Esophagus muscularis mucosa (tissue), 4 donors: ENCODE measurements at regions not wholly inside any gene's neighbourhood (a gene's known extent, or its start where the extent isn't known, plus 50 kb on each side); places are given as distances from the start of the nearest gene placed in this dataset.

Experiments
- DNase-seq: peaks from one replicate; pipeline ENCODE4 v3.0.0-alpha.2; 2017; ENCODE audit errors: extremely low spot score
- H3K27ac ChIP-seq, 4 donors: fragments of 200-600 bp; sonication (generic); replicated peaks in 1 of 4; 1 replicate in 3 of 4; 2 replicates in 1 of 4; pipeline ENCODE4 v1.5.1; 2016 to 2019; ENCODE audit warnings: mild to moderate bottlenecking in 1 of 4
- H3K27me3 ChIP-seq, 4 donors: fragments of 200-600 bp; sonication (generic); one replicate each; pipeline versions ENCODE4 v1.5.1 to v1.6.0; 2016 to 2019
- H3K36me3 ChIP-seq, 4 donors: fragments of 200-600 bp; sonication (generic); one replicate each; pipeline ENCODE4 v1.5.1; 2016 to 2019
- H3K4me1 ChIP-seq, 4 donors: fragments of 200-600 bp; sonication (generic); one replicate each; pipeline ENCODE4 v1.5.1; 2016 to 2019
- H3K4me3 ChIP-seq, 4 donors: fragments of 200-600 bp; sonication (generic); 1 replicate in 2 of 4; 2 replicates in 2 of 4; pipeline ENCODE4 v1.5.1; 2016 to 2019; ENCODE audit warnings: mild to moderate bottlenecking in 4 of 4, moderate library complexity in 1 of 4
- H3K9me3 ChIP-seq, 4 donors: fragments of 200-600 bp; sonication (generic); 1 replicate in 3 of 4; 2 replicates in 1 of 4; pipeline ENCODE4 v1.5.1; 2016 to 2019
- CTCF ChIP-seq, 3 experiments: fragments of 200-600 bp in 2 of 3; fragments of 450-650 bp in 1 of 3; sonication (generic) in 2 of 3; IDR thresholded peaks; one replicate each; pipeline ENCODE4 v1.5.1; 2017 to 2019; ENCODE audit warnings: antibody characterized with exemption in 3 of 3, mild to moderate bottlenecking in 2 of 3, moderate library complexity in 1 of 3
- EP300 ChIP-seq: sonication (generic); formaldehyde crosslinking; IDR thresholded peaks from one replicate; pipeline ENCODE4 v1.6.1; 2017; ENCODE audit warnings: antibody characterized with exemption
- POLR2A ChIP-seq: fragments of 450-650 bp; IDR thresholded peaks from one replicate; pipeline ENCODE4 v1.6.1; 2017; ENCODE audit warnings: antibody characterized with exemption, moderate library complexity, mild to moderate bottlenecking, low read depth
- POLR2AphosphoS5 ChIP-seq, 2 donors: sonication (generic); formaldehyde crosslinking; IDR thresholded peaks; one replicate each; pipeline ENCODE4 v1.6.1; 2017; ENCODE audit warnings: antibody characterized with exemption in 2 of 2
- WGBS: methylation state at CpG from one replicate; pipeline ENCODE4 v1.1.5; 2018; 5-methylcytosine and 5-hydroxymethylcytosine counted together
- intact Hi-C: fragments of 100-400 bp; cut with DNase I; formaldehyde crosslinking; loops from one replicate; pipeline ENCODE4 v1.15.1; 2023

- TF ChIP-seq POLR2AphosphoS5 (IDR thresholded peaks at IDR 0.05) (no peak), EP300 (no peak), POLR2A (no peak), CTCF (IDR thresholded peaks at IDR 0.05) (no peak)
- H3K36me3 ChIP-seq = no peaks in the 10 kb centered on the region
- H3K9me3 ChIP-seq = peaks cover 0 to 9% (median 7%) of the 10 kb centered on the region in 4 donors
- WGBS = 96% methylated on average over 1 of the region's 1 CpG
- peaks cover 0 to 5% (median 2%) of the 10 kb centered on the region in 4 donors for H3K4me1 ChIP-seq
- H3K4me3 ChIP-seq = no peak overlapping the region
- DNase-seq = no peak
- H3K27ac ChIP-seq = no peak overlapping the region
- H3K27me3 ChIP-seq = no peaks in the 10 kb centered on the region
- intact Hi-C loops = no loop called here
Measured at GRCh38 chr2:62277688-62278087, 81.8 kb downstream of the B3GNT2 start.
